HCT116 (cell line): ENCODE measurements at regions not wholly inside any gene's neighbourhood (a gene's known extent, or its start where the extent isn't known, plus 50 kb on each side); places are given as distances from the start of the nearest gene placed in this dataset.

Experiments used
- ATAC-seq: fragments of 200-7000 bp; cut with Tn5 transposase; 2 replicates; pipeline ENCODE4 v1.9.1; 2020; ENCODE audit warnings: mild to moderate bottlenecking, moderate library complexity
- BruUV-seq: library from RNA; stranded (reverse); fragments of 400-500 nt; replicated peaks from 2 replicates; lab custom pipeline; 2021; lab: Mats Ljungman, UMichigan
- CTCF ChIA-PET: fragments of 300-600 bp; sonication (Branson Sonifier 250); formaldehyde crosslinking; loops from one replicate; lab custom pipeline; 2021; ENCODE audit warnings: antibody characterized with exemption; lab: Charles Lee
- POLR2A ChIA-PET: fragments of 300-600, 350-600 bp; sonication (Branson Sonifier 250); formaldehyde crosslinking; loops from one replicate; lab custom pipeline; 2021; ENCODE audit warnings: antibody characterized with exemption; lab: Charles Lee
- RAD21 ChIA-PET, 2 experiments: fragments of 300-600 bp; sonication (Branson Sonifier 250); formaldehyde crosslinking; loops; one replicate each; lab custom pipeline; 2023; ENCODE audit warnings: low total read pairs in 2 of 2; ENCODE audit not compliant: uncharacterized antibody in 2 of 2, unreplicated experiment in 2 of 2, low non-redundant PET in 1 of 2; lab: Charles Lee
- DNase-seq: peaks from one replicate; pipeline ENCODE4 v3.0.0-alpha.2; 2010; ENCODE audit warnings: low read depth, low spot score
- H2AFZ ChIP-seq: fragments of 200-600 bp; shearing (Covaris generic), sonication (generic); 2 replicates; pipeline ENCODE4 v1.6.1; 2017; ENCODE audit warnings: low read depth, mixed run types, mixed read lengths, antibody characterized with exemption, low read length; ENCODE audit not compliant: poor library complexity, severe bottlenecking
- H3K27ac ChIP-seq: 2 replicates; pipeline ENCODE4 v1.5.1; 2012; ENCODE audit warnings: low read depth, low read length
- H3K27me3 ChIP-seq: fragments of 200-600 bp; sonication (generic); 2 replicates; pipeline ENCODE4 v1.6.1; 2016; ENCODE audit warnings: mixed run types, low read length, mixed read lengths; ENCODE audit not compliant: insufficient read depth
- H3K36me3 ChIP-seq, 2 experiments: fragments of 200-500 bp in 1 of 2; fragments of 200-600 bp in 1 of 2; sonication (Bioruptor generic) in 1 of 2; sonication (generic) in 1 of 2; 2 replicates each; pipeline versions ENCODE4 v1.5.1 to v1.6.1; 2014 to 2016; ENCODE audit warnings: low read length in 2 of 2, inconsistent platforms in 1 of 2, mixed read lengths in 1 of 2, mixed run types in 1 of 2; ENCODE audit not compliant: insufficient read depth in 2 of 2, control insufficient read depth in 1 of 2
- H3K4me1 ChIP-seq, 2 experiments: fragments of 200-600 bp in 1 of 2; sonication (generic) in 1 of 2; 2 replicates each; pipeline versions ENCODE4 v1.5.1 to v1.6.1; 2012 to 2017; ENCODE audit warnings: low read length in 2 of 2, inconsistent platforms in 1 of 2, mild to moderate bottlenecking in 1 of 2, mixed read lengths in 1 of 2, mixed run types in 1 of 2, moderate library complexity in 1 of 2; ENCODE audit not compliant: insufficient read depth in 2 of 2, control insufficient read depth in 1 of 2
- H3K4me2 ChIP-seq: fragments of 200-600 bp; sonication (generic); 2 replicates; pipeline ENCODE4 v1.6.1; 2017; ENCODE audit warnings: mixed run types, low read length, mixed read lengths
- H3K4me3 ChIP-seq, 2 experiments: fragments of 200-600 bp in 1 of 2; sonication (generic) in 1 of 2; replicated peaks in 1 of 2; 2 replicates each; pipeline ENCODE4 v1.5.1; 2011 to 2016; ENCODE audit warnings: low read length in 2 of 2, control low read depth in 1 of 2, low read depth in 1 of 2, mild to moderate bottlenecking in 1 of 2, mixed read lengths in 1 of 2, mixed run types in 1 of 2
- H3K79me2 ChIP-seq: fragments of 200-600 bp; sonication (generic); 2 replicates; pipeline ENCODE4 v1.6.1; 2017; ENCODE audit warnings: mild to moderate bottlenecking, mixed run types, low read length, moderate library complexity, mixed read lengths; ENCODE audit not compliant: insufficient read depth
- H3K9ac ChIP-seq: fragments of 200-600 bp; sonication (generic); 2 replicates; pipeline ENCODE4 v1.6.1; 2016; ENCODE audit warnings: low read length, mixed read lengths
- H3K9me2 ChIP-seq: fragments of 200-600 bp; sonication (generic), shearing (Covaris generic); 2 replicates; pipeline ENCODE4 v1.6.1; 2017; ENCODE audit warnings: mixed run types, mild to moderate bottlenecking, moderate library complexity; ENCODE audit not compliant: insufficient read depth
- H3K9me3 ChIP-seq, 2 experiments: fragments of 200-500 bp in 1 of 2; fragments of 200-600 bp in 1 of 2; sonication (Bioruptor generic) in 1 of 2; sonication (generic) in 1 of 2; 2 replicates each; pipeline ENCODE4 v1.6.1; 2014 to 2017; ENCODE audit warnings: low read length in 2 of 2, mixed read lengths in 2 of 2, inconsistent platforms in 1 of 2, low read depth in 1 of 2, mild to moderate bottlenecking in 1 of 2, mixed run types in 1 of 2, moderate library complexity in 1 of 2; ENCODE audit not compliant: control insufficient read depth in 1 of 2, insufficient read depth in 1 of 2
- H4K20me1 ChIP-seq: fragments of 200-600 bp; sonication (generic), shearing (Covaris generic); 2 replicates; pipeline ENCODE4 v1.6.1; 2017; ENCODE audit warnings: mixed run types, mild to moderate bottlenecking, moderate library complexity; ENCODE audit not compliant: insufficient read depth
- CTCF ChIP-seq, 3 experiments: fragments of 200-600 bp in 1 of 3; sonication (generic) in 1 of 3; IDR thresholded peaks in 2 of 3; conservative IDR thresholded peaks in 1 of 3; 2 replicates each; pipeline ENCODE4 v1.5.1; 2012 to 2017; ENCODE audit warnings: low read depth in 2 of 3, low read length in 2 of 3, antibody characterized with exemption in 1 of 3, borderline replicate concordance in 1 of 3, control low read depth in 1 of 3, mild to moderate bottlenecking in 1 of 3, mixed read lengths in 1 of 3, mixed run types in 1 of 3, moderate library complexity in 1 of 3; ENCODE audit not compliant: insufficient read depth in 1 of 3
- EGR1 ChIP-seq: IDR thresholded peaks from 2 replicates; pipeline ENCODE4 v1.6.1; 2012; ENCODE audit warnings: low read depth
- EZH2 ChIP-seq: fragments of 200-600 bp; sonication (generic); IDR thresholded peaks from 2 replicates; pipeline ENCODE4 v1.6.1; 2017; ENCODE audit warnings: antibody characterized with exemption, mixed run types
- FOSL1 ChIP-seq: IDR thresholded peaks from 2 replicates; pipeline ENCODE4 v1.6.1; 2012; ENCODE audit warnings: low read depth
- JUND ChIP-seq: IDR thresholded peaks from 2 replicates; pipeline ENCODE4 v1.6.1; 2012
- MAX ChIP-seq: IDR thresholded peaks from 2 replicates; pipeline ENCODE4 v1.6.1; 2012
- POLR2AphosphoS5 ChIP-seq: IDR thresholded peaks from 2 replicates; pipeline ENCODE4 v1.6.1; 2011; ENCODE audit warnings: mild to moderate bottlenecking, low read depth, low read length, moderate library complexity
- RAD21 ChIP-seq: IDR thresholded peaks from 2 replicates; pipeline ENCODE4 v1.6.1; 2012; ENCODE audit warnings: low read depth, mild to moderate bottlenecking
- TCF7L2 ChIP-seq: IDR thresholded peaks from 2 replicates; pipeline ENCODE4 v1.7.0; 2011; ENCODE audit warnings: borderline replicate concordance, inconsistent platforms; ENCODE audit not compliant: insufficient read depth, insufficient read length; ENCODE audit errors: extremely low read depth
- YY1 ChIP-seq: IDR thresholded peaks from 2 replicates; pipeline ENCODE4 v1.6.1; 2011; ENCODE audit warnings: low read length, low read depth, moderate library complexity, mild to moderate bottlenecking; ENCODE audit not compliant: insufficient replicate concordance; ENCODE audit errors: extremely low read depth
- intact Hi-C: fragments of 100-400 bp; cut with micrococcal nuclease; formaldehyde crosslinking; loops from 2 replicates; pipeline ENCODE4 v1.10.0; 2022
- TF ChIP-seq, protein P1 (sequence below): IDR thresholded peaks from 2 replicates; pipeline ENCODE4 v1.6.1; 2012; ENCODE audit warnings: low read depth

- ChIA-PET RAD21 (no interaction called here), CTCF (no interaction called here), POLR2A (no interaction called here)
- H3K36me3 ChIP-seq: no peaks in the 10 kb centered on the region
- H4K20me1 ChIP-seq: no peaks in the 10 kb centered on the region
- no peak overlapping the region for H2AFZ ChIP-seq
- H3K79me2 ChIP-seq: no peaks in the 10 kb centered on the region
- ATAC-seq (no peak), DNase-seq (no peak)
- BruUV-seq: no TSS peak
- H3K4me1 ChIP-seq: no peaks in the 10 kb centered on the region
- H3K27me3 ChIP-seq: no peaks in the 10 kb centered on the region
- H3K4me2 ChIP-seq: no peak overlapping the region
- no peaks in the 10 kb centered on the region for H3K9me2 ChIP-seq
- H3K27ac ChIP-seq: no peak overlapping the region
- no peak overlapping the region for H3K9ac ChIP-seq
- intact Hi-C loops: no loop called here
- H3K9me3 ChIP-seq: peaks cover 17 to 32% of the 10 kb centered on the region in 2 experiments; a peak in 2 of 4 replicates
- TF ChIP-seq FOSL1 (no peak), JUND (no peak), POLR2AphosphoS5 (no peak)
- H3K4me3 ChIP-seq: no peak overlapping the region
These were observed 211.1 kb upstream of the TSHZ3 start for GRCh38 chr19:31560086-31561060.

- intact Hi-C loops: no loop called here
- ChIA-PET RAD21 (no interaction called here), CTCF (no interaction called here), POLR2A (no interaction called here)
- H3K4me3 ChIP-seq: no peak overlapping the region
- ATAC-seq (no peak), DNase-seq (no peak)
- no peaks in the 10 kb centered on the region for H3K27me3 ChIP-seq
- H3K4me2 ChIP-seq: no peak overlapping the region
- H3K27ac ChIP-seq: no peak overlapping the region
- no peaks in the 10 kb centered on the region for H3K36me3 ChIP-seq
- no peaks in the 10 kb centered on the region for H3K9me2 ChIP-seq
- no peaks in the 10 kb centered on the region for H3K4me1 ChIP-seq
- H4K20me1 ChIP-seq: no peaks in the 10 kb centered on the region
- H3K79me2 ChIP-seq: no peaks in the 10 kb centered on the region
- no peak overlapping the region for H2AFZ ChIP-seq
- peaks cover 22 to 32% of the 10 kb centered on the region in 2 experiments; a peak in 2 of 4 replicates for H3K9me3 ChIP-seq
- TF ChIP-seq YY1: no peak
- TF ChIP-seq EZH2: no peak
- TF ChIP-seq EGR1: no peak
- TF ChIP-seq CTCF (IDR thresholded peaks at IDR 0.05 in 2 of 3, conservative IDR thresholded peaks at IDR 0.05 in 1 of 3; ENCODE audit: borderline replicate concordance in 1 of 3, insufficient read depth in 1 of 3, low read depth in 2 of 3, low read length in 2 of 3): no peak
- no peak for TF ChIP-seq MAX
- TF ChIP-seq RAD21: no peak
- no peak for TF ChIP-seq TCF7L2
- TF ChIP-seq, protein P1, sequence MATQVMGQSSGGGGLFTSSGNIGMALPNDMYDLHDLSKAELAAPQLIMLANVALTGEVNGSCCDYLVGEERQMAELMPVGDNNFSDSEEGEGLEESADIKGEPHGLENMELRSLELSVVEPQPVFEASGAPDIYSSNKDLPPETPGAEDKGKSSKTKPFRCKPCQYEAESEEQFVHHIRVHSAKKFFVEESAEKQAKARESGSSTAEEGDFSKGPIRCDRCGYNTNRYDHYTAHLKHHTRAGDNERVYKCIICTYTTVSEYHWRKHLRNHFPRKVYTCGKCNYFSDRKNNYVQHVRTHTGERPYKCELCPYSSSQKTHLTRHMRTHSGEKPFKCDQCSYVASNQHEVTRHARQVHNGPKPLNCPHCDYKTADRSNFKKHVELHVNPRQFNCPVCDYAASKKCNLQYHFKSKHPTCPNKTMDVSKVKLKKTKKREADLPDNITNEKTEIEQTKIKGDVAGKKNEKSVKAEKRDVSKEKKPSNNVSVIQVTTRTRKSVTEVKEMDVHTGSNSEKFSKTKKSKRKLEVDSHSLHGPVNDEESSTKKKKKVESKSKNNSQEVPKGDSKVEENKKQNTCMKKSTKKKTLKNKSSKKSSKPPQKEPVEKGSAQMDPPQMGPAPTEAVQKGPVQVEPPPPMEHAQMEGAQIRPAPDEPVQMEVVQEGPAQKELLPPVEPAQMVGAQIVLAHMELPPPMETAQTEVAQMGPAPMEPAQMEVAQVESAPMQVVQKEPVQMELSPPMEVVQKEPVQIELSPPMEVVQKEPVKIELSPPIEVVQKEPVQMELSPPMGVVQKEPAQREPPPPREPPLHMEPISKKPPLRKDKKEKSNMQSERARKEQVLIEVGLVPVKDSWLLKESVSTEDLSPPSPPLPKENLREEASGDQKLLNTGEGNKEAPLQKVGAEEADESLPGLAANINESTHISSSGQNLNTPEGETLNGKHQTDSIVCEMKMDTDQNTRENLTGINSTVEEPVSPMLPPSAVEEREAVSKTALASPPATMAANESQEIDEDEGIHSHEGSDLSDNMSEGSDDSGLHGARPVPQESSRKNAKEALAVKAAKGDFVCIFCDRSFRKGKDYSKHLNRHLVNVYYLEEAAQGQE: no peak
- no peak overlapping the region for H3K9ac ChIP-seq
- BruUV-seq: no TSS peak
These were observed 213.9 kb upstream of the TSHZ3 start for GRCh38 chr19:31562966-31563612.
